Trophoblast cell (in vitro differentiated cells and primary cell): ENCODE measurements at regions not wholly inside any gene's neighbourhood (a gene's known extent, or its start where the extent isn't known, plus 50 kb on each side); places are given as distances from the start of the nearest gene placed in this dataset.

Source experiments
- DNase-seq, 2 donors: peaks; one replicate each; pipeline ENCODE4 v3.0.0-alpha.2; 2016
- H2AFZ ChIP-seq: 2 replicates; pipeline ENCODE4 v1.6.1; 2013; ENCODE audit warnings: low read length, moderate library complexity, mild to moderate bottlenecking; ENCODE audit not compliant: insufficient read depth, poor library complexity
- H2AK5ac ChIP-seq: 2 replicates; pipeline ENCODE4 v1.6.1; 2013; ENCODE audit warnings: mild to moderate bottlenecking, low read length
- H2BK120ac ChIP-seq: 2 replicates; pipeline ENCODE4 v1.6.1; 2013; ENCODE audit warnings: low read length, mild to moderate bottlenecking, moderate library complexity; ENCODE audit not compliant: insufficient read depth, poor library complexity
- H2BK12ac ChIP-seq: 2 replicates; pipeline ENCODE4 v1.6.1; 2013; ENCODE audit warnings: mild to moderate bottlenecking, low read length, moderate library complexity
- H2BK5ac ChIP-seq: 2 replicates; pipeline ENCODE4 v1.6.1; 2013; ENCODE audit warnings: low read length, low read depth, moderate library complexity, mild to moderate bottlenecking; ENCODE audit not compliant: poor library complexity
- H3K14ac ChIP-seq: 2 replicates; pipeline ENCODE4 v1.6.1; 2013; ENCODE audit warnings: mild to moderate bottlenecking, low read length
- H3K18ac ChIP-seq: 2 replicates; pipeline ENCODE4 v1.6.1; 2013; ENCODE audit warnings: mild to moderate bottlenecking, low read length
- H3K23ac ChIP-seq: 2 replicates; pipeline ENCODE4 v1.6.1; 2013; ENCODE audit warnings: low read length
- H3K27ac ChIP-seq: 2 replicates; pipeline ENCODE4 v1.5.1; 2013; ENCODE audit warnings: low read depth, mild to moderate bottlenecking, inconsistent platforms, low read length, moderate library complexity
- H3K27me3 ChIP-seq: 2 replicates; pipeline ENCODE4 v1.6.1; 2013; ENCODE audit warnings: inconsistent platforms, mild to moderate bottlenecking, low read length, moderate library complexity; ENCODE audit not compliant: insufficient read depth
- H3K36me3 ChIP-seq, 2 experiments: 1 replicate in 1 of 2; 2 replicates in 1 of 2; pipeline ENCODE4 v1.6.1; 2013; ENCODE audit warnings: low read length in 2 of 2, mild to moderate bottlenecking in 2 of 2, moderate library complexity in 1 of 2; ENCODE audit not compliant: insufficient read depth in 2 of 2, control insufficient read depth in 1 of 2
- H3K4ac ChIP-seq: 2 replicates; pipeline ENCODE4 v1.6.1; 2013; ENCODE audit warnings: low read depth, mild to moderate bottlenecking, low read length, moderate library complexity
- H3K4me1 ChIP-seq, 2 experiments: 1 replicate in 1 of 2; 2 replicates in 1 of 2; pipeline ENCODE4 v1.6.1; 2013; ENCODE audit warnings: low read length in 2 of 2, mild to moderate bottlenecking in 2 of 2, moderate library complexity in 1 of 2; ENCODE audit not compliant: insufficient read depth in 2 of 2, control insufficient read depth in 1 of 2
- H3K4me2 ChIP-seq: 2 replicates; pipeline ENCODE4 v1.6.1; 2013; ENCODE audit warnings: inconsistent platforms, mild to moderate bottlenecking, low read length, moderate library complexity
- H3K4me3 ChIP-seq: 2 replicates; pipeline ENCODE4 v1.5.1; 2013; ENCODE audit warnings: mild to moderate bottlenecking, low read depth, low read length, inconsistent platforms
- H3K79me1 ChIP-seq: one replicate; pipeline ENCODE4 v1.6.1; 2013; ENCODE audit warnings: low read length
- H3K79me2 ChIP-seq: 2 replicates; pipeline ENCODE4 v1.6.1; 2013; ENCODE audit warnings: low read length, mild to moderate bottlenecking; ENCODE audit not compliant: control insufficient read depth, insufficient read depth, poor library complexity
- H3K9ac ChIP-seq: 2 replicates; pipeline ENCODE4 v1.6.1; 2013; ENCODE audit warnings: mild to moderate bottlenecking, low read length
- H3K9me3 ChIP-seq: 2 replicates; pipeline ENCODE4 v1.6.1; 2013; ENCODE audit warnings: low read depth, mild to moderate bottlenecking, control low read depth, inconsistent platforms, low read length; ENCODE audit not compliant: insufficient read depth
- H4K12ac ChIP-seq: 2 replicates; pipeline ENCODE4 v1.6.1; 2013; ENCODE audit warnings: low read depth, mild to moderate bottlenecking, low read length, moderate library complexity
- H4K8ac ChIP-seq: 2 replicates; pipeline ENCODE4 v1.6.1; 2013; ENCODE audit warnings: low read depth, mild to moderate bottlenecking, low read length, moderate library complexity
- H4K91ac ChIP-seq: one replicate; pipeline ENCODE4 v1.6.1; 2013; ENCODE audit warnings: low read depth, mild to moderate bottlenecking, low read length, moderate library complexity
- WGBS: extraction: QIAGEN DNeasy Blood & Tissue Kit; methylation state at CpG from one replicate; pipeline ENCODE4 v1.1.7; 2013; ENCODE audit warnings: missing lambda C conversion rate; ENCODE audit not compliant: insufficient read length, insufficient coverage; ENCODE audit errors: extremely low coverage; 5-methylcytosine and 5-hydroxymethylcytosine counted together

- H3K9ac ChIP-seq = no peak overlapping the region
- H3K27ac ChIP-seq = no peak overlapping the region
- no peaks in the 10 kb centered on the region for H3K9me3 ChIP-seq
- no peak overlapping the region for H4K91ac ChIP-seq
- no peaks in the 10 kb centered on the region for H3K79me1 ChIP-seq
- H2AFZ ChIP-seq = no peak overlapping the region
- no peak overlapping the region for H3K18ac ChIP-seq
- peaks cover 3 to 6% of the 10 kb centered on the region in 2 experiments for H3K4me1 ChIP-seq
- no peak overlapping the region for H3K14ac ChIP-seq
- H2BK12ac ChIP-seq = no peak overlapping the region
- H3K4ac ChIP-seq = no peak overlapping the region
- peak; percentile 15 to 21 for DNase-seq
- no CpG with 5 or more reads among the region's 1 CpG for WGBS
- no peaks in the 10 kb centered on the region for H3K79me2 ChIP-seq
- H4K12ac ChIP-seq = no peak overlapping the region
- H2BK5ac ChIP-seq = no peak overlapping the region
- no peak overlapping the region for H3K23ac ChIP-seq
- H2BK120ac ChIP-seq = no peak overlapping the region
- H2AK5ac ChIP-seq = no peak overlapping the region
- no peaks in the 10 kb centered on the region for H3K27me3 ChIP-seq
- H3K36me3 ChIP-seq = no peaks in the 10 kb centered on the region
- H3K4me2 ChIP-seq = no peak overlapping the region
- no peak overlapping the region for H4K8ac ChIP-seq
- no peak overlapping the region for H3K4me3 ChIP-seq
Observed at GRCh38 chr20:12570371-12570770, 438.4 kb upstream of the SPTLC3 start.

- H3K14ac ChIP-seq = no peak overlapping the region
- no CpG with 5 or more reads among the region's 4 CpGs for WGBS
- H3K23ac ChIP-seq = no peak overlapping the region
Observed at GRCh38 chr20:12573442-12573841, 435.3 kb upstream of the SPTLC3 start.

GRCh38 chr20:12575352-12576095 lies 433.2 kb upstream of the SPTLC3 start:
- Histone ChIP-seq H4K91ac (no peak overlapping the region), H4K12ac (no peak overlapping the region), H3K9ac (no peak overlapping the region), H3K23ac (no peak overlapping the region), H2AFZ (no peak overlapping the region), H3K14ac (no peak overlapping the region), H4K8ac (no peak overlapping the region), H3K27ac (no peak overlapping the region), H2AK5ac (no peak overlapping the region), H3K79me2 (no peaks in the 10 kb centered on the region), H2BK120ac (no peak overlapping the region), H2BK12ac (no peak overlapping the region), H3K36me3 (no peaks in the 10 kb centered on the region), H3K4ac (no peak overlapping the region), H3K18ac (no peak overlapping the region), H3K79me1 (no peaks in the 10 kb centered on the region), H3K27me3 (no peaks in the 10 kb centered on the region), H3K9me3 (no peaks in the 10 kb centered on the region), H3K4me3 (no peak overlapping the region), H2BK5ac (no peak overlapping the region), H3K4me2 (no peak overlapping the region), H3K4me1 (peaks cover 3 to 8% of the 10 kb centered on the region in 2 experiments)
- no CpG with 5 or more reads among the region's 4 CpGs for WGBS
- peak; percentile 1 to 30 for DNase-seq

More at GRCh38 chr20:12573442-12573841, 435.3 kb upstream of the SPTLC3 start:
- H2BK5ac ChIP-seq = no peak overlapping the region
- no peak overlapping the region for H4K91ac ChIP-seq
- no peak overlapping the region for H3K9ac ChIP-seq
- H3K27ac ChIP-seq = no peak overlapping the region
- H2BK120ac ChIP-seq = no peak overlapping the region
- no peak overlapping the region for H2BK12ac ChIP-seq
- no peaks in the 10 kb centered on the region for H3K79me2 ChIP-seq
- H2AK5ac ChIP-seq = no peak overlapping the region
- no peak overlapping the region for H2AFZ ChIP-seq
- H3K4me1 ChIP-seq = peaks cover 3 to 8% of the 10 kb centered on the region in 2 experiments
- H4K8ac ChIP-seq = no peak overlapping the region
- peak overlapping the region; percentile 25 for H3K4me2 ChIP-seq
- H3K36me3 ChIP-seq = no peaks in the 10 kb centered on the region
- DNase-seq = peak in 1 of 2 donors; percentile 2
- H3K18ac ChIP-seq = no peak overlapping the region
- no peaks in the 10 kb centered on the region for H3K9me3 ChIP-seq
- H3K27me3 ChIP-seq = no peaks in the 10 kb centered on the region
- H4K12ac ChIP-seq = no peak overlapping the region
- no peak overlapping the region for H3K4me3 ChIP-seq
- H3K79me1 ChIP-seq = no peaks in the 10 kb centered on the region
- no peak overlapping the region for H3K4ac ChIP-seq

- Histone ChIP-seq H4K91ac (no peak overlapping the region), H3K79me2 (no peaks in the 10 kb centered on the region), H4K12ac (no peak overlapping the region), H3K18ac (no peak overlapping the region), H2BK5ac (no peak overlapping the region), H2AK5ac (no peak overlapping the region), H3K9ac (no peak overlapping the region), H3K4ac (no peak overlapping the region), H3K23ac (no peak overlapping the region), H3K79me1 (no peaks in the 10 kb centered on the region), H3K4me3 (no peak overlapping the region), H2BK120ac (no peak overlapping the region), H2AFZ (no peak overlapping the region), H3K27ac (no peak overlapping the region), H3K4me1 (peaks cover 3 to 8% of the 10 kb centered on the region in 2 experiments), H3K4me2 (no peak overlapping the region), H3K14ac (no peak overlapping the region), H3K9me3 (no peaks in the 10 kb centered on the region), H4K8ac (no peak overlapping the region), H3K27me3 (no peaks in the 10 kb centered on the region), H3K36me3 (no peaks in the 10 kb centered on the region), H2BK12ac (no peak overlapping the region)
- no CpG with 5 or more reads among the region's 1 CpG for WGBS
- no peak for DNase-seq
Observed at GRCh38 chr20:12577213-12577612, 431.6 kb upstream of the SPTLC3 start.
